ENCODE measurements at regions not wholly inside any gene's neighbourhood (a gene's known extent, or its start where the extent isn't known, plus 50 kb on each side); places are given as distances from the start of the nearest gene placed in this dataset.

GRCh38 chr6:165877773-165878172 lies 214.7 kb upstream of the PDE10A start:
- TF ChIP-seq CTCF (IDR thresholded peaks at IDR 0.05; ENCODE audit: low read depth, low read length, missing input control) (no peak), GABPA (IDR thresholded peaks at IDR 0.05 in 1 of 2, conservative IDR thresholded peaks at IDR 0.05 in 1 of 2) (no peak), TAF1 (conservative IDR thresholded peaks at IDR 0.05) (no peak), SP1 (IDR thresholded peaks at IDR 0.05) (no peak), RXRA (IDR thresholded peaks at IDR 0.05) (no peak), JUND (IDR thresholded peaks at IDR 0.05) (no peak), EGR1 (IDR thresholded peaks at IDR 0.05; ENCODE audit: low read depth in 2 of 2) (no peak), YY1 (IDR thresholded peaks at IDR 0.05) (no peak)
- TF ChIP-seq, protein P1, sequence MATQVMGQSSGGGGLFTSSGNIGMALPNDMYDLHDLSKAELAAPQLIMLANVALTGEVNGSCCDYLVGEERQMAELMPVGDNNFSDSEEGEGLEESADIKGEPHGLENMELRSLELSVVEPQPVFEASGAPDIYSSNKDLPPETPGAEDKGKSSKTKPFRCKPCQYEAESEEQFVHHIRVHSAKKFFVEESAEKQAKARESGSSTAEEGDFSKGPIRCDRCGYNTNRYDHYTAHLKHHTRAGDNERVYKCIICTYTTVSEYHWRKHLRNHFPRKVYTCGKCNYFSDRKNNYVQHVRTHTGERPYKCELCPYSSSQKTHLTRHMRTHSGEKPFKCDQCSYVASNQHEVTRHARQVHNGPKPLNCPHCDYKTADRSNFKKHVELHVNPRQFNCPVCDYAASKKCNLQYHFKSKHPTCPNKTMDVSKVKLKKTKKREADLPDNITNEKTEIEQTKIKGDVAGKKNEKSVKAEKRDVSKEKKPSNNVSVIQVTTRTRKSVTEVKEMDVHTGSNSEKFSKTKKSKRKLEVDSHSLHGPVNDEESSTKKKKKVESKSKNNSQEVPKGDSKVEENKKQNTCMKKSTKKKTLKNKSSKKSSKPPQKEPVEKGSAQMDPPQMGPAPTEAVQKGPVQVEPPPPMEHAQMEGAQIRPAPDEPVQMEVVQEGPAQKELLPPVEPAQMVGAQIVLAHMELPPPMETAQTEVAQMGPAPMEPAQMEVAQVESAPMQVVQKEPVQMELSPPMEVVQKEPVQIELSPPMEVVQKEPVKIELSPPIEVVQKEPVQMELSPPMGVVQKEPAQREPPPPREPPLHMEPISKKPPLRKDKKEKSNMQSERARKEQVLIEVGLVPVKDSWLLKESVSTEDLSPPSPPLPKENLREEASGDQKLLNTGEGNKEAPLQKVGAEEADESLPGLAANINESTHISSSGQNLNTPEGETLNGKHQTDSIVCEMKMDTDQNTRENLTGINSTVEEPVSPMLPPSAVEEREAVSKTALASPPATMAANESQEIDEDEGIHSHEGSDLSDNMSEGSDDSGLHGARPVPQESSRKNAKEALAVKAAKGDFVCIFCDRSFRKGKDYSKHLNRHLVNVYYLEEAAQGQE (IDR thresholded peaks at IDR 0.05): no peak
- TF ChIP-seq, protein P2, sequence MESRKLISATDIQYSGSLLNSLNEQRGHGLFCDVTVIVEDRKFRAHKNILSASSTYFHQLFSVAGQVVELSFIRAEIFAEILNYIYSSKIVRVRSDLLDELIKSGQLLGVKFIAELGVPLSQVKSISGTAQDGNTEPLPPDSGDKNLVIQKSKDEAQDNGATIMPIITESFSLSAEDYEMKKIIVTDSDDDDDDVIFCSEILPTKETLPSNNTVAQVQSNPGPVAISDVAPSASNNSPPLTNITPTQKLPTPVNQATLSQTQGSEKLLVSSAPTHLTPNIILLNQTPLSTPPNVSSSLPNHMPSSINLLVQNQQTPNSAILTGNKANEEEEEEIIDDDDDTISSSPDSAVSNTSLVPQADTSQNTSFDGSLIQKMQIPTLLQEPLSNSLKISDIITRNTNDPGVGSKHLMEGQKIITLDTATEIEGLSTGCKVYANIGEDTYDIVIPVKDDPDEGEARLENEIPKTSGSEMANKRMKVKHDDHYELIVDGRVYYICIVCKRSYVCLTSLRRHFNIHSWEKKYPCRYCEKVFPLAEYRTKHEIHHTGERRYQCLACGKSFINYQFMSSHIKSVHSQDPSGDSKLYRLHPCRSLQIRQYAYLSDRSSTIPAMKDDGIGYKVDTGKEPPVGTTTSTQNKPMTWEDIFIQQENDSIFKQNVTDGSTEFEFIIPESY (IDR thresholded peaks at IDR 0.05): no peak
- TF ChIP-seq, protein P3, sequence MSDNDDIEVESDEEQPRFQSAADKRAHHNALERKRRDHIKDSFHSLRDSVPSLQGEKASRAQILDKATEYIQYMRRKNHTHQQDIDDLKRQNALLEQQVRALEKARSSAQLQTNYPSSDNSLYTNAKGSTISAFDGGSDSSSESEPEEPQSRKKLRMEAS (IDR thresholded peaks at IDR 0.05): no peak
